NCI-H187 (cell line): ENCODE measurements at regions not wholly inside any gene's neighbourhood (a gene's known extent, or its start where the extent isn't known, plus 50 kb on each side); places are given as distances from the start of the nearest gene placed in this dataset.
"Not testable (repeated sequence)": the region's sequence is repeated elsewhere in the genome, so short reads cannot be mapped to it uniquely, and the experiment has no call there.

Experiments used
- DNase-seq, 2 experiments: peaks; one replicate each; lab custom pipeline; 2025; lab: John Stamatoyannopoulos, UW

GRCh38 chr1:116298213-116298579 lies 74.8 kb upstream of the ATP1A1 start:
- DNase-seq: not testable (repeated sequence)

GRCh38 chr1:116298746-116299145 lies 74.3 kb upstream of the ATP1A1 start:
- DNase-seq: no peak

GRCh38 chr1:116299248-116299647 lies 73.8 kb upstream of the ATP1A1 start:
- DNase-seq: no peak

- DNase-seq: no peak
These were observed 70.8 kb upstream of the ATP1A1 start for GRCh38 chr1:116302281-116302680.

GRCh38 chr1:116306102-116306501 lies 66.9 kb upstream of the ATP1A1 start:
- no peak for DNase-seq

- DNase-seq: no peak
These were observed 66.1 kb upstream of the ATP1A1 start for GRCh38 chr1:116306840-116307442.

GRCh38 chr1:116308276-116308675 lies 64.8 kb upstream of the ATP1A1 start:
- DNase-seq: no peak

GRCh38 chr1:116309090-116309870 lies 63.8 kb upstream of the ATP1A1 start:
- peak; percentile 66 to 76 for DNase-seq

GRCh38 chr1:116310180-116310579 lies 62.9 kb upstream of the ATP1A1 start:
- no peak for DNase-seq

- DNase-seq: no peak
These were observed 61.9 kb upstream of the ATP1A1 start for GRCh38 chr1:116311193-116311592.

GRCh38 chr1:116311756-116312680 lies 61.0 kb upstream of the ATP1A1 start:
- DNase-seq: no peak

GRCh38 chr1:116312681-116313069 lies 60.4 kb upstream of the ATP1A1 start:
- no peak for DNase-seq

- no peak for DNase-seq
These were observed 59.3 kb upstream of the ATP1A1 start for GRCh38 chr1:116313776-116314175.

GRCh38 chr1:116314305-116314919 lies 58.6 kb upstream of the ATP1A1 start:
- DNase-seq: no peak

- DNase-seq: no peak
These were observed 56.7 kb upstream of the ATP1A1 start for GRCh38 chr1:116316373-116316772.

GRCh38 chr1:116318897-116319296 lies 54.1 kb upstream of the ATP1A1 start:
- DNase-seq: no peak

- no peak for DNase-seq
These were observed 52.2 kb upstream of the ATP1A1 start for GRCh38 chr1:116320874-116321273.

GRCh38 chr1:116321766-116322175 lies 51.3 kb upstream of the ATP1A1 start:
- DNase-seq: no peak

GRCh38 chr1:116322752-116323405 lies 50.2 kb upstream of the ATP1A1 start:
- DNase-seq: no peak
